Activated CD4-positive, alpha-beta memory T cell treated with anti-CD3 and anti-CD28 coated beads, Interleukin-2, amount 10 ng/mL, durations not matched to agents 7 days and 5 days (primary cell): ENCODE measurements at regions not wholly inside any gene's neighbourhood (a gene's known extent, or its start where the extent isn't known, plus 50 kb on each side); places are given as distances from the start of the nearest gene placed in this dataset.
"Not testable (repeated sequence)": the region's sequence is repeated elsewhere in the genome, so short reads cannot be mapped to it uniquely, and the experiment has no call there.

Experiments
- CTCF ChIA-PET: fragments of 350-600 bp; sonication (Branson Sonifier 250); formaldehyde crosslinking; loops from one replicate; lab custom pipeline; 2021; ENCODE audit warnings: antibody characterized with exemption, inconsistent platforms; lab: Charles Lee
- POLR2A ChIA-PET: fragments of 350-600 bp; sonication (Branson Sonifier 250); formaldehyde crosslinking; loops from one replicate; lab custom pipeline; 2021; ENCODE audit warnings: antibody characterized with exemption; lab: Charles Lee
- DNase-seq: peaks from one replicate; pipeline ENCODE4 v3.0.0-alpha.2; 2020
- H3K27ac Mint-ChIP-seq: one replicate; pipeline ENCODE4 v1.8.0; 2021; ENCODE audit warnings: mild to moderate bottlenecking, mixed read lengths
- H3K27me3 Mint-ChIP-seq: one replicate; pipeline ENCODE4 v1.8.0; 2021; ENCODE audit warnings: mixed read lengths
- H3K36me3 Mint-ChIP-seq: one replicate; pipeline ENCODE4 v1.8.0; 2021; ENCODE audit warnings: low read depth, mixed read lengths
- H3K4me1 Mint-ChIP-seq: one replicate; pipeline ENCODE4 v1.8.0; 2021; ENCODE audit warnings: mixed read lengths
- H3K4me3 Mint-ChIP-seq: one replicate; pipeline ENCODE4 v1.8.0; 2021; ENCODE audit warnings: mild to moderate bottlenecking, mixed read lengths
- H3K9me3 Mint-ChIP-seq: one replicate; pipeline ENCODE4 v1.8.0; 2021; ENCODE audit warnings: mixed read lengths

GRCh38 chr10:8665322-8665721 is 610.8 kb downstream of the GATA3 start:
- peaks cover 2% of the 10 kb centered on the region for H3K9me3 Mint-ChIP-seq
- POLR2A ChIA-PET: no interaction called here
- H3K4me1 Mint-ChIP-seq: no peaks in the 10 kb centered on the region
- CTCF ChIA-PET: no interaction called here
- H3K36me3 Mint-ChIP-seq: peaks cover 2% of the 10 kb centered on the region
- H3K4me3 Mint-ChIP-seq: no peak overlapping the region
- no peak for DNase-seq
- no peak overlapping the region for H3K27ac Mint-ChIP-seq
- no peaks in the 10 kb centered on the region for H3K27me3 Mint-ChIP-seq

GRCh38 chr10:8670461-8670860 is 616.0 kb downstream of the GATA3 start:
- Mint-ChIP-seq H3K27ac (no peak overlapping the region), H3K36me3 (peaks cover 2% of the 10 kb centered on the region), H3K4me3 (no peak overlapping the region), H3K4me1 (no peaks in the 10 kb centered on the region), H3K9me3 (peaks cover 2% of the 10 kb centered on the region), H3K27me3 (no peaks in the 10 kb centered on the region)
- CTCF ChIA-PET: no interaction called here
- DNase-seq: no peak
- POLR2A ChIA-PET: no interaction called here

DNA sequence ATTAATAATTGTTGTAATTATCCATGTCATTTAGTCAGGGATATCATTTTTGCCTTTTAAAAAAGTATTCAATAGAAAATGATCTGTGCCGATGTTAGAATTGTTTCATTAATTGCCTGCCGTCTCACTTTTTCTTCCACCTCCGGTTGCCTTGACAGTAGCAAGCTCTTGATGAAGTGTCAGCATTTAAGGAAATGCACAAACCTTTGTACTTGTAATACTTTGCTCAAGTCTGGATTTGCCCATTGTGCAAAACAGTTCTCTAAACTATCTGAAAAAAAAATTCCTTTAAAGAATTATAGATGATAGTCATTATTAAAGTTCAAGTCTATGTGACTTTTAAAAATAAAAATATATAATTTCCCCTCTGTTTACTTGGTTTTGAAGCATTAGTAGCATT is 619.7 kb downstream of the GATA3 start:
- Mint-ChIP-seq H3K4me1 (no peaks in the 10 kb centered on the region), H3K36me3 (no peaks in the 10 kb centered on the region)
- POLR2A ChIA-PET: no interaction called here

DNA sequence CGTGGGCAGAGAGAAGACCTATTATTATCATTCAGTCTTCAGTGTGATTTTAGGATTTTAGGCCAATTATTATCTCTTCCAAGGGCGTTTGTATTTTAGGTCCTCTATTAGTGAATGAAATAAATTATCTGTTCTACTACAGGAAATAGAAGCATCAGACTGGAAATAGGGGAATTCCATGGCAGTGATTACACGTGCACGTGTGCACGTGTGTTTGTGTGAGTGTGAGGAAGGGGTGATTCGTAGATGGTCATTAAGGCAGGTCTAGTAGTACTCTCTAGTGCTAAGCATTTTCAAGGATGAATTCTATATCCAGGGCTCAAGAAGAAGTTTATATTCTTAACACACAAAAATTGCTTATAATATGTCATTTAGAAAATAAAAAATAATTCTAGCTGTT is 623.2 kb downstream of the GATA3 start:
- Mint-ChIP-seq H3K9me3 (peaks cover 2% of the 10 kb centered on the region), H3K36me3 (no peaks in the 10 kb centered on the region), H3K27ac (no peak overlapping the region), H3K4me3 (no peak overlapping the region), H3K4me1 (no peaks in the 10 kb centered on the region), H3K27me3 (peaks cover 4% of the 10 kb centered on the region)
- POLR2A ChIA-PET: no interaction called here
- DNase-seq: no peak
- CTCF ChIA-PET: no interaction called here

More for the DNA sequence above, 619.7 kb downstream of the GATA3 start:
- H3K27me3 Mint-ChIP-seq: no peaks in the 10 kb centered on the region
- no peak for DNase-seq
- CTCF ChIA-PET: no interaction called here
- no peak overlapping the region for H3K4me3 Mint-ChIP-seq
- H3K27ac Mint-ChIP-seq: no peak overlapping the region
- peaks cover 2% of the 10 kb centered on the region for H3K9me3 Mint-ChIP-seq

DNA sequence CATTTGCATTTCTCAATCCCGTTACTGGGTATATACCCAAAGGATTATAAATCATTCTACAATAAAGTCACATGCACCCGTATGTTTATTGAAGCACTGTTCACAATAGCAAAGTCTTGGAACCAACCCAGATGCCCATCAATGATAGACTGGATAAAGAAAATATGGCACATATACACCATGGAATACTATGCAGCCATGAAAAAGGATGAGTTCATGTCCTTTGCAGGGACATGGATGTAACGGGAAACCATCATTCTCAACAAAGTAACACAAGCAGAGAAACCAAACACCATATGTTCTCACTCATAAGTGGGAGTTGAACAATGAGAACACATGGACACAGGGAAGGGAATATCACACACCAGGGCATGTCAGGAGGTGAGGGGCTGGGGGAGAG is 630.4 kb downstream of the GATA3 start:
- H3K27ac Mint-ChIP-seq, DNase-seq, CTCF ChIA-PET, H3K4me1 Mint-ChIP-seq, H3K36me3 Mint-ChIP-seq, POLR2A ChIA-PET, H3K4me3 Mint-ChIP-seq, H3K27me3 Mint-ChIP-seq, H3K9me3 Mint-ChIP-seq: not testable (repeated sequence)

DNA sequence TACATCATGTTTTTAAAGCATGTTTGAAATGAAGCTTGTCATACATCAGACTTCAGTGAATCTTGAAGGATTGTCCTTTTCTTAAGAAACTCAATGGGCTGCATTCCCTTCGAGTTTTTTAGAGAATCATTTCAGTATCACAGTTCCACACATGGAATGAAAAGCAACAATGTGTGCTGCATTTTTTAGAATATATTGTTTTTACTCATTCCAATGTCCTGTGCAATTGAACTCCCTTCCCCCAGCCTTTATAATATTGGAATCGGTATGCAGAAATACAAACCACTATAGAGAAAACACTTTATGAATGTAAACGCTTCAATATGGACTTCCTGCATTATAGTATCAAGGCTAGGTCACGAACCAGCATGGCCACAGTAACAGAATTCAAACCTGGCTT is 634.4 kb downstream of the GATA3 start:
- Mint-ChIP-seq H3K27me3 (no peaks in the 10 kb centered on the region), H3K9me3 (peaks cover 2% of the 10 kb centered on the region), H3K4me1 (no peaks in the 10 kb centered on the region), H3K27ac (no peak overlapping the region), H3K4me3 (no peak overlapping the region), H3K36me3 (no peaks in the 10 kb centered on the region)
- no peak for DNase-seq
- CTCF ChIA-PET: no interaction called here
- POLR2A ChIA-PET: no interaction called here

DNA sequence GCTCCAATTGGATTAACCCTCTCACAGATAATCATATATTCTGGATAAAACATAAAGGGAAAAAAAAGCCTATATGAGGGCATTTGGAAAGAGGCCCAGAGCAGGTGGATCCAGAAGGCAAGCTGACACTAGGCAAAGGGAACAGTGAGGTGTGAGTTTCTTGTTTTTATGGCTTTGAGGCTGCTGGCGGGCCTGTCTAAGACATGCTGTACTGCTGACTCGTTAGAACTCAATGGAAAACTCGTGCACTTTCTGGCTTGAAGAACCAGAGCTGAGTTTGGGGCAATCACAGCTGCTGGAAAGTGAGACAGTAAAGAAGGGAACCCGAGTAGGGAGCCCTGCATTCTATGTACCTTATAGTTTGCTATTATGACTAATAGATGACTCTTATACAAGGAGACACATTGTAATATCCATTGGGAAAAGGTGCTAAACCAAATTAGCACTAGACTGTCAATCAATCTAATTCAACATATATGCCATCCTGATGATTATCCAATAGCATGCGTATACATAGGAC is 637.1 kb downstream of the GATA3 start:
- no peaks in the 10 kb centered on the region for H3K4me1 Mint-ChIP-seq
- no peak overlapping the region for H3K4me3 Mint-ChIP-seq
- ChIA-PET CTCF (interaction anchor here (0.7 kb wide), 1 partner anchor 819 kb away, joined by 3 read pairs; no protein-coding TSS in a partner anchor), POLR2A (no interaction called here)
- H3K27me3 Mint-ChIP-seq: no peaks in the 10 kb centered on the region
- peaks cover 2% of the 10 kb centered on the region for H3K9me3 Mint-ChIP-seq
- no peaks in the 10 kb centered on the region for H3K36me3 Mint-ChIP-seq
- no peak for DNase-seq
- H3K27ac Mint-ChIP-seq: no peak overlapping the region

DNA sequence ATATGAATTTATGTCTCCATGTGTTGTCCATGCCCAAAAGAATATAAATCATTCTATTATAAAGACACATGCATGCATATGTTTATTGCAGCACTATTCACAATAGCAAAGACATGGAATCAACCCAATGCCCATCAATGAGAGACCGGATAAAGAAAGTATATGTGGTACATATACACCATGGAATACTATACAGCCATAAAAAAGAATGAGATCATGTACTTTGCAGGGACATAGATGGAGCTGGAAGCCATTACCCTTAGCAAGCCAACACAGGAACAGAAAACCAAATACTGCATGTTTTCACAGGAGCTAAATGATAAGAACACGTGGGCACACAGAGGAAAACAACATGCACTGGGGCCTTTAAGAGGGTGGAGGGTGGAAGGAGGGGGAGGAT is 639.1 kb downstream of the GATA3 start:
- H3K4me3 Mint-ChIP-seq, DNase-seq, H3K36me3 Mint-ChIP-seq, POLR2A ChIA-PET, H3K4me1 Mint-ChIP-seq, H3K9me3 Mint-ChIP-seq, H3K27ac Mint-ChIP-seq, H3K27me3 Mint-ChIP-seq, CTCF ChIA-PET: not testable (repeated sequence)

DNA sequence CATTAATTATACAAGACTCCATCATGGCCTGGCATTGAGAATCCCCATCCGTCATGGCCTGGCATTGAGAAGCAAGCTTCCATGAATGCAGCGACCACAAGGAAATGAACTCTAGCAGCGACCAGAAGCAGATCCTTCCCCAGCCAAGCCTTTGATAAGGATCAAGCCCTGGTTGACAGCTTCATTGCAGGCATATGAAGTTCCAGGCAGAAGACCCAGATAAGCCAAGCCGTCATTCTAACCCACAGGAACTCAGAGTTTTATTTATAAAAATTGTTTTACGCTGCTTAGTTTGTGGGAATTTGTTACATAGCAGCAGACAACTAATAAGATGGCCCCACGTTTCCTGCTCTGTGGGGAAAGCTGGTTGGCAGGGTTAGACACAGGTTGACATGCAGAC is 642.3 kb downstream of the GATA3 start:
- ChIA-PET POLR2A (no interaction called here), CTCF (no interaction called here)

GRCh38 chr10:8700689-8701088 is 646.2 kb downstream of the GATA3 start:
- no peak overlapping the region for H3K4me3 Mint-ChIP-seq
- POLR2A ChIA-PET: no interaction called here
- no peaks in the 10 kb centered on the region for H3K9me3 Mint-ChIP-seq
- no peaks in the 10 kb centered on the region for H3K36me3 Mint-ChIP-seq
- H3K4me1 Mint-ChIP-seq: no peaks in the 10 kb centered on the region
- CTCF ChIA-PET: no interaction called here
- DNase-seq: no peak
- H3K27ac Mint-ChIP-seq: no peak overlapping the region
- no peaks in the 10 kb centered on the region for H3K27me3 Mint-ChIP-seq

More for the DNA sequence above, 642.3 kb downstream of the GATA3 start:
- Mint-ChIP-seq H3K4me1 (no peaks in the 10 kb centered on the region), H3K27me3 (no peaks in the 10 kb centered on the region), H3K27ac (no peak overlapping the region), H3K9me3 (no peaks in the 10 kb centered on the region), H3K36me3 (no peaks in the 10 kb centered on the region), H3K4me3 (no peak overlapping the region)
- no peak for DNase-seq

DNA sequence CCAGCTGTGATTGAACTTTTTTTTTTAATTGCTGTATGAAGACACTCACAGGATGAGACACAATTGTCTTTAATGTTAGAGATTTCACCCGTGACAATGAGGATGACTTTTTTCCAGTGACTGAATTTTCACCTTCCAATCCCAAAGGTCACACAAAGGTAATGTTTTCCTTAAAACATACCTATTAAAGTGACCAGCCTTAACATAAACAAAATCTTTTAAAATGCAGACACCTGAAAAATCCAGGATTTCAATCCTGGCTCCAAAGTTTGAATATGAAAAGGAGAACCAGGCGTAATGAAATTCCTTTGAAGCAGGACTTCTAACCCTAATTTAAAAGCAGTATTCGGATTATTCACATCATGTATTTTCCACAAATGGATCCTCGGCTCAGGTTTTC is 647.7 kb downstream of the GATA3 start:
- Mint-ChIP-seq H3K27me3 (no peaks in the 10 kb centered on the region), H3K9me3 (no peaks in the 10 kb centered on the region), H3K36me3 (no peaks in the 10 kb centered on the region), H3K4me1 (no peaks in the 10 kb centered on the region), H3K27ac (no peak overlapping the region), H3K4me3 (no peak overlapping the region)
- ChIA-PET POLR2A (interaction anchor here (0.6 kb wide), 1 partner anchor 236 kb away, joined by 4 read pairs; no protein-coding TSS in a partner anchor), CTCF (no interaction called here)
- DNase-seq: no peak

GRCh38 chr10:8705415-8705814 is 650.9 kb downstream of the GATA3 start:
- Mint-ChIP-seq H3K27me3 (peaks cover 2% of the 10 kb centered on the region), H3K4me3 (no peak overlapping the region), H3K9me3 (no peaks in the 10 kb centered on the region), H3K36me3 (no peaks in the 10 kb centered on the region), H3K27ac (no peak overlapping the region), H3K4me1 (no peaks in the 10 kb centered on the region)
- DNase-seq: no peak
- ChIA-PET POLR2A (no interaction called here), CTCF (no interaction called here)

DNA sequence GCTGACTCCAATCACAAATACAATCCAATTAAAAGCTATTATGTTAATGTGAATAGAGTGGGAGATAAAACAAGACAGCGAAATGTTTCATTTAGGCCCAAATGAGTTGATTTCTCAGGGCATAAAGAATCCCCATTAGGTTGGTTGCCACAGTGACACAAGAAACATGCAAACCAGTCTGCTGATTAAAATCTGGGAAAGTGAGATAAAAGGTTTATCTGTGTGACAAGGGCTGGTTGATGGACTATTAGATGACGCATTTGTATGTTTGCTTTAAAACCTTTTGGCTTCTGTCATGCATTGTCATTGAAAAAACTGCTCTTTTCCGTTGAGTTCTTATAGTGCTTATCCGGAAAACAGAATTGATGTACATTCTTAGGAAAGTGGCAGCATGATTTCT is 658.2 kb downstream of the GATA3 start:
- peaks cover 3% of the 10 kb centered on the region for H3K9me3 Mint-ChIP-seq
- H3K27me3 Mint-ChIP-seq: peaks cover 1% of the 10 kb centered on the region
- H3K4me1 Mint-ChIP-seq: no peaks in the 10 kb centered on the region
- POLR2A ChIA-PET: no interaction called here
- H3K36me3 Mint-ChIP-seq: no peaks in the 10 kb centered on the region
- CTCF ChIA-PET: no interaction called here
- H3K4me3 Mint-ChIP-seq: no peak overlapping the region
- DNase-seq: no peak
- no peak overlapping the region for H3K27ac Mint-ChIP-seq

DNA sequence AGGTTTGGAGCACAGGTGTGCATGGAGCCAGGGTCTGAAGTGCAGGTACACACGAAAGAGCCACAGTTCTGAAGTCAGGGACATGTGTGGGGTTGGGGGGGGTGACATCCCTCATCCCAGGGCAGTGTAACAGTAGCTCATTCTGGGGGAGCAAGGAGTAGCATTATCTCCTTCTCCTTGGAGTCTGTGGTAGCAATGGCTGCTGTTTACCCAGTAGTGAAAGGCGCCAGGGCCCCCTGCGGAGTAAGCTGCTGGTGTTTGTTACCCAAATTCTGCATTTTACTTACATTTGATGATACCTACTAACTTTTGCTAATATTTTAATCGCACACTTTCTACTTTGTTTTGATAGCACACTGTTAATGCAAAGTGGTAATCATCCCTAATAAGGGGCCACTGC is 665.5 kb downstream of the GATA3 start:
- ChIA-PET POLR2A (no interaction called here), CTCF (no interaction called here)
- H3K9me3 Mint-ChIP-seq: peaks cover 10% of the 10 kb centered on the region
- peaks cover 2% of the 10 kb centered on the region for H3K36me3 Mint-ChIP-seq
- H3K4me3 Mint-ChIP-seq: no peak overlapping the region
- H3K27me3 Mint-ChIP-seq: no peaks in the 10 kb centered on the region
- H3K27ac Mint-ChIP-seq: no peak overlapping the region
- no peaks in the 10 kb centered on the region for H3K4me1 Mint-ChIP-seq
- DNase-seq: no peak
